ENCODE measurements at regions not wholly inside any gene's neighbourhood (a gene's known extent, or its start where the extent isn't known, plus 50 kb on each side); places are given as distances from the start of the nearest gene placed in this dataset.

GRCh38 chr10:25687521-25687920 lies 246.5 kb upstream of the MYO3A start:
- no peaks in the 10 kb centered on the region for H3K79me2 ChIP-seq (ENCODE audit: low read length)
- no peak overlapping the region for H3K4me2 ChIP-seq (ENCODE audit: low read depth, low read length, poor library complexity, severe bottlenecking)
- H3K9me2 ChIP-seq (replicated peaks; ENCODE audit: insufficient read depth, low read length): no peaks in the 10 kb centered on the region
- no peak overlapping the region for H3K4me3 ChIP-seq (ENCODE audit: low read length)
- no peak overlapping the region for H3K27ac ChIP-seq (ENCODE audit: low read length)
- no peak for DNase-seq
- H3K36me3 ChIP-seq (ENCODE audit: insufficient read depth, low read length): no peaks in the 10 kb centered on the region
- H3K27me3 ChIP-seq (ENCODE audit: low read length): no peaks in the 10 kb centered on the region
- H3K9me3 ChIP-seq (ENCODE audit: low read length): no peaks in the 10 kb centered on the region
- H3K4me1 ChIP-seq (ENCODE audit: low read length): peaks cover 6% of the 10 kb centered on the region
- no peak overlapping the region for H2AFZ ChIP-seq (ENCODE audit: low read length)
- H3K9ac ChIP-seq (ENCODE audit: low read length): no peak overlapping the region
- H4K20me1 ChIP-seq (ENCODE audit: insufficient read depth, low read depth, low read length): no peaks in the 10 kb centered on the region

GRCh38 chr10:25689346-25690100 lies 244.5 kb upstream of the MYO3A start:
- no peaks in the 10 kb centered on the region for H3K9me3 ChIP-seq (ENCODE audit: low read length)
- H3K4me2 ChIP-seq (ENCODE audit: low read depth, low read length, poor library complexity, severe bottlenecking): no peak overlapping the region
- no peak for DNase-seq
- no peaks in the 10 kb centered on the region for H3K36me3 ChIP-seq (ENCODE audit: insufficient read depth, low read length)
- H2AFZ ChIP-seq (ENCODE audit: low read length): no peak overlapping the region
- H3K4me3 ChIP-seq (ENCODE audit: low read length): no peak overlapping the region
- no peaks in the 10 kb centered on the region for H3K27me3 ChIP-seq (ENCODE audit: low read length)
- H3K9me2 ChIP-seq (replicated peaks; ENCODE audit: insufficient read depth, low read length): no peaks in the 10 kb centered on the region
- H3K4me1 ChIP-seq (ENCODE audit: low read length): peaks cover 6% of the 10 kb centered on the region
- H3K9ac ChIP-seq (ENCODE audit: low read length): no peak overlapping the region
- H4K20me1 ChIP-seq (ENCODE audit: insufficient read depth, low read depth, low read length): no peaks in the 10 kb centered on the region
- no peaks in the 10 kb centered on the region for H3K79me2 ChIP-seq (ENCODE audit: low read length)
- H3K27ac ChIP-seq (ENCODE audit: low read length): no peak overlapping the region

GRCh38 chr10:25692761-25693160 lies 241.3 kb upstream of the MYO3A start:
- H3K36me3 ChIP-seq (ENCODE audit: insufficient read depth, low read length): no peaks in the 10 kb centered on the region
- H3K27ac ChIP-seq (ENCODE audit: low read length): no peak overlapping the region
- H3K4me3 ChIP-seq (ENCODE audit: low read length): no peak overlapping the region
- no peaks in the 10 kb centered on the region for H3K9me3 ChIP-seq (ENCODE audit: low read length)
- H3K79me2 ChIP-seq (ENCODE audit: low read length): no peaks in the 10 kb centered on the region
- H4K20me1 ChIP-seq (ENCODE audit: insufficient read depth, low read depth, low read length): no peaks in the 10 kb centered on the region
- peaks cover 6% of the 10 kb centered on the region for H3K4me1 ChIP-seq (ENCODE audit: low read length)
- no peaks in the 10 kb centered on the region for H3K9me2 ChIP-seq (replicated peaks; ENCODE audit: insufficient read depth, low read length)
- DNase-seq: no peak
- no peaks in the 10 kb centered on the region for H3K27me3 ChIP-seq (ENCODE audit: low read length)
- H3K9ac ChIP-seq (ENCODE audit: low read length): no peak overlapping the region
- H3K4me2 ChIP-seq (ENCODE audit: low read depth, low read length, poor library complexity, severe bottlenecking): no peak overlapping the region
- no peak overlapping the region for H2AFZ ChIP-seq (ENCODE audit: low read length)

GRCh38 chr10:25694206-25694933 lies 239.7 kb upstream of the MYO3A start:
- peaks cover 6% of the 10 kb centered on the region for H3K4me1 ChIP-seq (ENCODE audit: low read length)
- H3K4me3 ChIP-seq (ENCODE audit: low read length): no peak overlapping the region
- H3K79me2 ChIP-seq (ENCODE audit: low read length): no peaks in the 10 kb centered on the region
- no peaks in the 10 kb centered on the region for H3K36me3 ChIP-seq (ENCODE audit: insufficient read depth, low read length)
- H3K27me3 ChIP-seq (ENCODE audit: low read length): no peaks in the 10 kb centered on the region
- no peak overlapping the region for H3K4me2 ChIP-seq (ENCODE audit: low read depth, low read length, poor library complexity, severe bottlenecking)
- H2AFZ ChIP-seq (ENCODE audit: low read length): no peak overlapping the region
- H3K9me2 ChIP-seq (replicated peaks; ENCODE audit: insufficient read depth, low read length): no peaks in the 10 kb centered on the region
- no peaks in the 10 kb centered on the region for H3K9me3 ChIP-seq (ENCODE audit: low read length)
- no peak overlapping the region for H3K27ac ChIP-seq (ENCODE audit: low read length)
- H3K9ac ChIP-seq (ENCODE audit: low read length): no peak overlapping the region
- DNase-seq: no peak
- no peaks in the 10 kb centered on the region for H4K20me1 ChIP-seq (ENCODE audit: insufficient read depth, low read depth, low read length)

- Histone ChIP-seq H2AFZ (ENCODE audit: low read length) (no peak overlapping the region), H3K36me3 (ENCODE audit: insufficient read depth, low read length) (no peaks in the 10 kb centered on the region), H3K4me1 (ENCODE audit: low read length) (peaks cover 6% of the 10 kb centered on the region), H3K27me3 (ENCODE audit: low read length) (no peaks in the 10 kb centered on the region), H3K9me2 (replicated peaks; ENCODE audit: insufficient read depth, low read length) (no peaks in the 10 kb centered on the region), H3K27ac (ENCODE audit: low read length) (no peak overlapping the region), H3K9me3 (ENCODE audit: low read length) (no peaks in the 10 kb centered on the region), H3K9ac (ENCODE audit: low read length) (no peak overlapping the region), H3K4me3 (ENCODE audit: low read length) (no peak overlapping the region), H3K79me2 (ENCODE audit: low read length) (no peaks in the 10 kb centered on the region), H3K4me2 (ENCODE audit: low read depth, low read length, poor library complexity, severe bottlenecking) (no peak overlapping the region), H4K20me1 (ENCODE audit: insufficient read depth, low read depth, low read length) (no peaks in the 10 kb centered on the region)
- DNase-seq: no peak
Observed at GRCh38 chr10:25694971-25695370, 239.1 kb upstream of the MYO3A start.

- no peaks in the 10 kb centered on the region for H3K36me3 ChIP-seq (ENCODE audit: insufficient read depth, low read length)
- H3K4me3 ChIP-seq (ENCODE audit: low read length): no peak overlapping the region
Observed at GRCh38 chr10:25695586-25695985, 238.4 kb upstream of the MYO3A start.

GRCh38 chr10:25696013-25696708 lies 237.9 kb upstream of the MYO3A start:
- no peaks in the 10 kb centered on the region for H3K79me2 ChIP-seq (ENCODE audit: low read length)
- H3K9ac ChIP-seq (ENCODE audit: low read length): no peak overlapping the region
- no peaks in the 10 kb centered on the region for H3K9me3 ChIP-seq (ENCODE audit: low read length)
- H3K4me2 ChIP-seq (ENCODE audit: low read depth, low read length, poor library complexity, severe bottlenecking): no peak overlapping the region
- H3K36me3 ChIP-seq (ENCODE audit: insufficient read depth, low read length): no peaks in the 10 kb centered on the region
- no peaks in the 10 kb centered on the region for H3K4me1 ChIP-seq (ENCODE audit: low read length)
- H3K27me3 ChIP-seq (ENCODE audit: low read length): no peaks in the 10 kb centered on the region
- DNase-seq: no peak
- no peak overlapping the region for H3K27ac ChIP-seq (ENCODE audit: low read length)
- H3K4me3 ChIP-seq (ENCODE audit: low read length): no peak overlapping the region
- no peaks in the 10 kb centered on the region for H3K9me2 ChIP-seq (replicated peaks; ENCODE audit: insufficient read depth, low read length)
- H4K20me1 ChIP-seq (ENCODE audit: insufficient read depth, low read depth, low read length): no peaks in the 10 kb centered on the region
- no peak overlapping the region for H2AFZ ChIP-seq (ENCODE audit: low read length)

More at GRCh38 chr10:25695586-25695985, 238.4 kb upstream of the MYO3A start:
- H4K20me1 ChIP-seq (ENCODE audit: insufficient read depth, low read depth, low read length): no peaks in the 10 kb centered on the region
- no peaks in the 10 kb centered on the region for H3K27me3 ChIP-seq (ENCODE audit: low read length)
- no peak overlapping the region for H3K4me2 ChIP-seq (ENCODE audit: low read depth, low read length, poor library complexity, severe bottlenecking)
- no peaks in the 10 kb centered on the region for H3K9me2 ChIP-seq (replicated peaks; ENCODE audit: insufficient read depth, low read length)
- no peak overlapping the region for H3K9ac ChIP-seq (ENCODE audit: low read length)
- H3K4me1 ChIP-seq (ENCODE audit: low read length): peaks cover 5% of the 10 kb centered on the region
- no peak overlapping the region for H3K27ac ChIP-seq (ENCODE audit: low read length)
- H3K9me3 ChIP-seq (ENCODE audit: low read length): no peaks in the 10 kb centered on the region
- DNase-seq: no peak
- H3K79me2 ChIP-seq (ENCODE audit: low read length): no peaks in the 10 kb centered on the region
- no peak overlapping the region for H2AFZ ChIP-seq (ENCODE audit: low read length)

GRCh38 chr10:25697412-25697811 lies 236.6 kb upstream of the MYO3A start:
- no peak overlapping the region for H3K4me2 ChIP-seq (ENCODE audit: low read depth, low read length, poor library complexity, severe bottlenecking)
- H3K79me2 ChIP-seq (ENCODE audit: low read length): no peaks in the 10 kb centered on the region
- no peak overlapping the region for H3K4me3 ChIP-seq (ENCODE audit: low read length)
- DNase-seq: no peak
- H3K27me3 ChIP-seq (ENCODE audit: low read length): no peaks in the 10 kb centered on the region
- no peak overlapping the region for H3K27ac ChIP-seq (ENCODE audit: low read length)
- no peaks in the 10 kb centered on the region for H3K4me1 ChIP-seq (ENCODE audit: low read length)
- H3K9me2 ChIP-seq (replicated peaks; ENCODE audit: insufficient read depth, low read length): no peaks in the 10 kb centered on the region
- H2AFZ ChIP-seq (ENCODE audit: low read length): no peak overlapping the region
- no peak overlapping the region for H3K9ac ChIP-seq (ENCODE audit: low read length)
- H3K9me3 ChIP-seq (ENCODE audit: low read length): no peaks in the 10 kb centered on the region
- H3K36me3 ChIP-seq (ENCODE audit: insufficient read depth, low read length): no peaks in the 10 kb centered on the region
- no peaks in the 10 kb centered on the region for H4K20me1 ChIP-seq (ENCODE audit: insufficient read depth, low read depth, low read length)

All from Karpas-422 (cell line).